Ureter (tissue), 1 donor: ENCODE measurements at regions not wholly inside any gene's neighbourhood (a gene's known extent, or its start where the extent isn't known, plus 50 kb on each side); places are given as distances from the start of the nearest gene placed in this dataset.

ENCODE experiments used
- DNase-seq: peaks from one replicate; pipeline ENCODE4 v3.0.0-alpha.2; 2020; ENCODE audit warnings: low spot score
- donor health status: DM: yes; HTN: yes; CAD: no.

GRCh38 chr3:132898141-132898540 is 140.1 kb upstream of the TMEM108 start:
- no peak for DNase-seq

GRCh38 chr3:132892956-132893355 is 145.2 kb upstream of the TMEM108 start:
- DNase-seq, result no peak

GRCh38 chr3:132881756-132882409 is 156.3 kb upstream of the TMEM108 start:
- DNase-seq, result no peak

GRCh38 chr3:132880986-132881385 is 157.2 kb upstream of the TMEM108 start:
- no peak for DNase-seq

- no peak for DNase-seq
Observed at GRCh38 chr3:132879656-132880055, 157.4 kb upstream of the NPHP3 start.

- no peak for DNase-seq
Observed at GRCh38 chr3:132874701-132875100, 152.5 kb upstream of the NPHP3 start.

- no peak for DNase-seq
Observed at GRCh38 chr3:132872711-132873110, 150.5 kb upstream of the NPHP3 start.

- no peak for DNase-seq
Observed at GRCh38 chr3:132871956-132872355, 149.7 kb upstream of the NPHP3 start.

- no peak for DNase-seq
Observed at GRCh38 chr3:132870541-132870940, 148.3 kb upstream of the NPHP3 start.

- DNase-seq, result no peak
Observed at GRCh38 chr3:132867956-132868355, 145.7 kb upstream of the NPHP3 start.

GRCh38 chr3:132867526-132867925 is 145.3 kb upstream of the NPHP3 start:
- no peak for DNase-seq

GRCh38 chr3:132857317-132857716 is 135.1 kb upstream of the NPHP3 start:
- DNase-seq, result no peak

GRCh38 chr3:132854856-132855535 is 132.8 kb upstream of the NPHP3 start:
- no peak for DNase-seq

- DNase-seq, result no peak
Observed at GRCh38 chr3:132847849-132848625, 125.8 kb upstream of the NPHP3 start.

- DNase-seq, result no peak
Observed at GRCh38 chr3:132843851-132844553, 121.8 kb upstream of the NPHP3 start.

GRCh38 chr3:132843349-132843748 is 121.1 kb upstream of the NPHP3 start:
- DNase-seq, result no peak

GRCh38 chr3:132841621-132842020 is 119.4 kb upstream of the NPHP3 start:
- no peak for DNase-seq

- no peak for DNase-seq
Observed at GRCh38 chr3:132840201-132840700, 118.0 kb upstream of the NPHP3 start.

- no peak for DNase-seq
Observed at GRCh38 chr3:132838477-132838876, 116.3 kb upstream of the NPHP3 start.

- no peak for DNase-seq
Observed at GRCh38 chr3:132837615-132838014, 115.4 kb upstream of the NPHP3 start.

GRCh38 chr3:132834356-132834755 is 112.1 kb upstream of the NPHP3 start:
- no peak for DNase-seq

GRCh38 chr3:132829101-132829500 is 106.9 kb upstream of the NPHP3 start:
- no peak for DNase-seq
